ENCODE measurements at regions not wholly inside any gene's neighbourhood (a gene's known extent, or its start where the extent isn't known, plus 50 kb on each side); places are given as distances from the start of the nearest gene placed in this dataset.

DNA sequence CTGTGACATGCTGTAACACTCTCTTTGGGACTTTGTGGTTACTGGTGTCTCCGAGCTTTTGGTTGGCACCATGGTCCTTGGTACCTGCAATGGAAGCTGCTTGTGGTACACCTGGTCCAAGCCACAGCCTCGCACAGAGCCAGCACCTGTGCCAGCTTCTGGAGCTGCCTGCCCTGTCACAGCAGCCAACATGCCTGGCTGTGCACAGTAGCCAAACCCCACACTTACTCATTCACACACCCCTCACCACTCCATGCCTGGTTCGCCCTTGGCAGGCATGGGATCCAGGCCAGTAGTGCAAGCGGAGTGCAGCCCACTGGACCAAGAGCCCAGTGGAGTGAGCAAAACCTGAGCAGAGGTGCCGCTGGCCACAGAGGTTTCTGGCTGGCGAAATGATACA, 459.9 kb downstream of the TBC1D32 start:
- WGBS, 2 experiments (ENCODE audit: low coverage in 1 of 2, low lambda C conversion rate in 2 of 2, missing lambda C conversion rate in 2 of 2): 34 to 44% methylated on average over 6 of the region's 6 CpGs
- H3K9ac ChIP-seq: no peak overlapping the region
- in situ Hi-C loops (cut with MboI): no loop called here
- H3K79me2 ChIP-seq (ENCODE audit: insufficient read depth): no peaks in the 10 kb centered on the region
- H3K27ac ChIP-seq: no peak overlapping the region
- no peaks in the 10 kb centered on the region for H3K36me3 ChIP-seq (ENCODE audit: low read depth)
- H3K27me3 ChIP-seq (replicated peaks; ENCODE audit: insufficient read depth): no peaks in the 10 kb centered on the region
- DNase-seq: no peak
- TF ChIP-seq EZH2phosphoT487 (IDR thresholded peaks at IDR 0.05; ENCODE audit: insufficient read depth, low read depth): no peak
- TF ChIP-seq EZH2 (IDR thresholded peaks at IDR 0.05; ENCODE audit: insufficient read depth, poor library complexity, severe bottlenecking): no peak
- no peak overlapping the region for H3K4me2 ChIP-seq (ENCODE audit: unreplicated experiment)
- no peak overlapping the region for H3K4me3 ChIP-seq
- H2AFZ ChIP-seq: no peak overlapping the region
- no peaks in the 10 kb centered on the region for H3F3A ChIP-seq (ENCODE audit: insufficient read depth)
- H3K4me1 ChIP-seq (ENCODE audit: insufficient read depth): no peaks in the 10 kb centered on the region
- H3K9me3 ChIP-seq (ENCODE audit: low read depth): no peaks in the 10 kb centered on the region
- H3K9me2 ChIP-seq (ENCODE audit: insufficient read depth): no peaks in the 10 kb centered on the region
- H4K20me1 ChIP-seq (ENCODE audit: insufficient read depth): no peaks in the 10 kb centered on the region

DNA sequence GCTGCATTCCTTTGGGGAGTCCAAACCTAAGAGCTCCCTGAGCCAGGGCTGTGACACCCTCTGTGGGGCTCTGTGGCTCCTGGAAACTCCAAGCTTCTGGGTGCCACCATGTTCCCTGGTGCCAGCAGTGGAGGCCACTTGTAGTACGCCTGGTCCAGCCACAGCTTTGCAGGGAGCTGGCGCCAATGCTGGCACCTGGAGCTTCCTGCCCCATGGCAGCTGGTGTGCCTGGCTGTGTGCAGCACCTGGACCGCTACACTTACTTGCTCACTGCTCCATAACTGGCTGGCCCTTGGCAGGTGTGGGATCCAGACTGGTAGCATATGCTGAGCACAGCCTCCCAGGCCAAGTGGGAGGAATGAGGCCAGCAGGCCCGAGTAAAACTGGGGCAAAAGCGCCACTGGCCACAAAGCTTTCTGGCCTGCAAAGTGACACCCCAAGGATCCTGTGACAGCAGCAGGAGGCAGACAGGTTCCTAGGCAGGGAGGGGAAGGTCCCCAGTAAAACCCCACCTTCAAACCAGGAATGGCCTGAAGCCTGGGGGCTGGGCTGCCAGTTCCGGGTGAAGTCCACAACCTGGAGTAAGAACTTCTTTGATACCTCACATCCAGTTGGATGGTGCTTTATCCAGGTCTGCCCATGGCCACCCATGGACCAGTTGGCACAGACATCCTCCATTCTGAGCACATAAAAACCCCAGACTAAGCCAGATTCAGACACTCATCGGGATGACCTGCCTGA, 461.0 kb downstream of the TBC1D32 start:
- no peak for DNase-seq
- Histone ChIP-seq H3K4me1 (ENCODE audit: insufficient read depth) (no peaks in the 10 kb centered on the region), H3K9me2 (ENCODE audit: insufficient read depth) (no peaks in the 10 kb centered on the region), H3F3A (ENCODE audit: insufficient read depth) (no peaks in the 10 kb centered on the region), H3K9me3 (ENCODE audit: low read depth) (no peaks in the 10 kb centered on the region), H3K4me3 (no peak overlapping the region), H3K79me2 (ENCODE audit: insufficient read depth) (no peaks in the 10 kb centered on the region), H3K4me2 (ENCODE audit: unreplicated experiment) (no peak overlapping the region), H3K27me3 (replicated peaks; ENCODE audit: insufficient read depth) (no peaks in the 10 kb centered on the region), H3K27ac (no peak overlapping the region), H3K9ac (no peak overlapping the region), H2AFZ (no peak overlapping the region), H3K36me3 (ENCODE audit: low read depth) (no peaks in the 10 kb centered on the region), H4K20me1 (ENCODE audit: insufficient read depth) (no peaks in the 10 kb centered on the region)
- TF ChIP-seq EZH2phosphoT487 (IDR thresholded peaks at IDR 0.05; ENCODE audit: insufficient read depth, low read depth) (no peak), EZH2 (IDR thresholded peaks at IDR 0.05; ENCODE audit: insufficient read depth, poor library complexity, severe bottlenecking) (no peak)
- WGBS, 2 experiments (ENCODE audit: low coverage in 1 of 2, low lambda C conversion rate in 2 of 2, missing lambda C conversion rate in 2 of 2): 41 to 47% methylated on average over 7 of the region's 7 CpGs
- in situ Hi-C loops (cut with MboI): no loop called here

DNA sequence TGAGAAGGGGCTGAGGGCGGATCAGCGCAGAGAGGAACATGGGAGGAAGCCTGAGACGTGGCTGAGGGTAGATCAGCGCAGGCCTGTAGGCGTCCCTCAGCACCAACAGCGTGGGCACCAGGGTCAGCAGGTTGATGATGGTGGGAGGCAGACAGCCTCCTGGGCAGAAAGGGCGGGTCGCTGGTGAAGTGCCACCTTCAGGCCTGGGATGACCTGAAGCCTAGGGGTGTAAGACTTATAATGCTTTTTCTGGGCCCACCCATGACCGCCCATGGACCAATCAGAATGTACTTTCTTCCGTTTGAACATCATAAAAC, 462.1 kb downstream of the TBC1D32 start:
- H3K36me3 ChIP-seq (ENCODE audit: low read depth): no peaks in the 10 kb centered on the region
- H3K4me1 ChIP-seq (ENCODE audit: insufficient read depth): no peaks in the 10 kb centered on the region
- H3K4me3 ChIP-seq: no peak overlapping the region
- no peaks in the 10 kb centered on the region for H3K9me3 ChIP-seq (ENCODE audit: low read depth)
- no peak overlapping the region for H3K4me2 ChIP-seq (ENCODE audit: unreplicated experiment)
- H4K20me1 ChIP-seq (ENCODE audit: insufficient read depth): no peaks in the 10 kb centered on the region
- TF ChIP-seq EZH2 (IDR thresholded peaks at IDR 0.05; ENCODE audit: insufficient read depth, poor library complexity, severe bottlenecking): no peak
- no peak overlapping the region for H3K9ac ChIP-seq
- in situ Hi-C loops (cut with MboI): no loop called here
- no peaks in the 10 kb centered on the region for H3K79me2 ChIP-seq (ENCODE audit: insufficient read depth)
- H3F3A ChIP-seq (ENCODE audit: insufficient read depth): no peaks in the 10 kb centered on the region
- H3K27ac ChIP-seq: no peak overlapping the region
- WGBS, 2 experiments (ENCODE audit: low coverage in 1 of 2, low lambda C conversion rate in 2 of 2, missing lambda C conversion rate in 2 of 2): 46 to 56% methylated on average over 9 to 10 of the region's 10 CpGs
- no peaks in the 10 kb centered on the region for H3K27me3 ChIP-seq (replicated peaks; ENCODE audit: insufficient read depth)
- no peaks in the 10 kb centered on the region for H3K9me2 ChIP-seq (ENCODE audit: insufficient read depth)
- DNase-seq: no peak
- no peak overlapping the region for H2AFZ ChIP-seq

DNA sequence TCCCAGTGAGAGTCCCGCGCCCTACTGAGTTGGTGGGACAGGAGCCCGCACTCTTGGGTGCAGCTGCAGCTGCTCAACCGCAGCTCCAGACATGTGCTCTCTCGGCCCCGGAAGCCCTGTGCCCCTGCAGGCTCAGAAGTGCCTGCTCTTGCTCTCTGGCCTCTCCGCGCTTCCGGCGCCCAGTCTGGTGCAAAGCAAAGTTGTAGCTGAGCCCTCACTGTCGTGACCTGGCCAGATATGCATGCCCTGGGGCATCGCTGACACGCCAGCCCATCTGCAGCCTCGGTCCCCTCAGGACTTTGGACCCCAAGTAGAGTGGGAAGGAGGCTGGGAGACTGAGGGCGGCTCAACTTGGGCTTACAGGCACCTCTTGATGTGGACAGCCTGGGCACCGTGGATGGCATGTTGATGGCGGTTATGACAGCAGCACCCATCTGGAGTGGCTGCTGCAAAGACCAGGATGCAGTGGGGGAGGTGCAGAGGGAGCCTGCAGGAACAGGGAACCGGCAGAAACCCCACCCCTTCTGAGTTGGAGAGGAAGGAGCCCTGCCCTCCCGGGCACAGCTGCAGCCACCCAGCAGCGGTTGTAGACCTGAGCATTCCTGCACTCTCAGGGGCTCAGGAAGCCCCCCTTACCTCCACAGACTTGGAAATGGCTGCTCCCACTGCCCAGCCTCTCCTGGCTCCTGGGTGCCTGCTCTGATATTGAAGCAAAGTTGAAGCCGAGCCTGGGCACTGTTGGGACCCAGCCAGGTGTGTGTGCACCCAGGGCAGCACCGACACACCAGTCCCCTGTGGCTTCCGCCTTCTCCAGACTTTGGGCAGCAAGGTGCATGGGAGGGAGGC, 462.6 kb downstream of the TBC1D32 start:
- H3F3A ChIP-seq (ENCODE audit: insufficient read depth): no peaks in the 10 kb centered on the region
- no peaks in the 10 kb centered on the region for H3K79me2 ChIP-seq (ENCODE audit: insufficient read depth)
- no peak overlapping the region for H3K9ac ChIP-seq
- H3K27ac ChIP-seq: no peak overlapping the region
- no peaks in the 10 kb centered on the region for H3K9me2 ChIP-seq (ENCODE audit: insufficient read depth)
- no peak for TF ChIP-seq EZH2phosphoT487 (IDR thresholded peaks at IDR 0.05; ENCODE audit: insufficient read depth, low read depth)
- TF ChIP-seq EZH2 (IDR thresholded peaks at IDR 0.05; ENCODE audit: insufficient read depth, poor library complexity, severe bottlenecking): no peak
- no peaks in the 10 kb centered on the region for H4K20me1 ChIP-seq (ENCODE audit: insufficient read depth)
- H3K4me2 ChIP-seq (ENCODE audit: unreplicated experiment): no peak overlapping the region
- no peak for DNase-seq
- H3K36me3 ChIP-seq (ENCODE audit: low read depth): no peaks in the 10 kb centered on the region
- no peaks in the 10 kb centered on the region for H3K27me3 ChIP-seq (replicated peaks; ENCODE audit: insufficient read depth)
- no peak overlapping the region for H2AFZ ChIP-seq
- WGBS, 2 experiments (ENCODE audit: low coverage in 1 of 2, low lambda C conversion rate in 2 of 2, missing lambda C conversion rate in 2 of 2): 47% methylated on average over 21 to 23 of the region's 23 CpGs
- H3K9me3 ChIP-seq (ENCODE audit: low read depth): no peaks in the 10 kb centered on the region
- in situ Hi-C loops (cut with MboI): no loop called here
- H3K4me3 ChIP-seq: no peak overlapping the region
- no peaks in the 10 kb centered on the region for H3K4me1 ChIP-seq (ENCODE audit: insufficient read depth)
